WERI-Rb-1 (cell line): ENCODE measurements at regions not wholly inside any gene's neighbourhood (a gene's known extent, or its start where the extent isn't known, plus 50 kb on each side); places are given as distances from the start of the nearest gene placed in this dataset.

ENCODE experiments used
- DNase-seq: peaks from one replicate; pipeline ENCODE4 v3.0.0-alpha.2; 2020
- H3K27ac ChIP-seq: fragments of 250-450 bp; sonication (Bioruptor Pico); 2 replicates; pipeline ENCODE4 v1.5.1; 2020; ENCODE audit warnings: mild to moderate bottlenecking, moderate library complexity
- H3K27me3 ChIP-seq: fragments of 250-450 bp; sonication (Bioruptor Pico); 2 replicates; pipeline ENCODE4 v1.5.1; 2021; ENCODE audit warnings: mild to moderate bottlenecking, low read depth, moderate library complexity; ENCODE audit not compliant: insufficient read depth, severe bottlenecking
- H3K36me3 ChIP-seq: fragments of 250-450 bp; sonication (Bioruptor Pico); 2 replicates; pipeline ENCODE4 v1.5.1; 2020; ENCODE audit warnings: mild to moderate bottlenecking, moderate library complexity
- H3K4me3 ChIP-seq: 2 replicates; pipeline ENCODE4 v1.5.1; 2011; ENCODE audit warnings: low read depth, mild to moderate bottlenecking, control low read depth, low read length
- H3K9me3 ChIP-seq: fragments of 250-450 bp; sonication (Bioruptor Pico); 2 replicates; pipeline ENCODE4 v1.5.1; 2021; ENCODE audit warnings: mild to moderate bottlenecking, moderate library complexity; ENCODE audit not compliant: severe bottlenecking
- TF ChIP-seq, protein P1 (sequence below): IDR thresholded peaks from 2 replicates; pipeline ENCODE4 v1.5.1; 2011; ENCODE audit warnings: low read depth, mild to moderate bottlenecking, control low read depth, inconsistent platforms, low read length

DNA sequence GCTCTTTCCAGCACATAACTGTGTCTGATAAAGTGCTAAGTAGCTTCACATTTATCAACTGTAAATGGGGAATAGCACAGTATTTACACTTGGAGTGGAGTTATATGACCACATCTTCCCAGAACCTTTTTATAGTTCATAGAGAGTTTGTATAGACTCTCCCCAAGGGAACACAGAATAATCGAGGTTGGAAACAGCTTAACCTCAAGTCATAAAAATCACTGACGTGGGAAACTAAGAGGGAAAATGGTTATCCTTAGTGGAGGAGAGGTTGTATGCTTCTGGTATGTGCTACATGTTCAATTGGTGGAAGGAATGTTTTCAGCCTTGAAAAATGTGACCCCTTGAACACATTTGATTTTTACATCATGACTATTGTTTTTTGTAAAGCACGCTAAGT is 167.9 kb upstream of the KIAA1217 start:
- TF ChIP-seq, protein P1, sequence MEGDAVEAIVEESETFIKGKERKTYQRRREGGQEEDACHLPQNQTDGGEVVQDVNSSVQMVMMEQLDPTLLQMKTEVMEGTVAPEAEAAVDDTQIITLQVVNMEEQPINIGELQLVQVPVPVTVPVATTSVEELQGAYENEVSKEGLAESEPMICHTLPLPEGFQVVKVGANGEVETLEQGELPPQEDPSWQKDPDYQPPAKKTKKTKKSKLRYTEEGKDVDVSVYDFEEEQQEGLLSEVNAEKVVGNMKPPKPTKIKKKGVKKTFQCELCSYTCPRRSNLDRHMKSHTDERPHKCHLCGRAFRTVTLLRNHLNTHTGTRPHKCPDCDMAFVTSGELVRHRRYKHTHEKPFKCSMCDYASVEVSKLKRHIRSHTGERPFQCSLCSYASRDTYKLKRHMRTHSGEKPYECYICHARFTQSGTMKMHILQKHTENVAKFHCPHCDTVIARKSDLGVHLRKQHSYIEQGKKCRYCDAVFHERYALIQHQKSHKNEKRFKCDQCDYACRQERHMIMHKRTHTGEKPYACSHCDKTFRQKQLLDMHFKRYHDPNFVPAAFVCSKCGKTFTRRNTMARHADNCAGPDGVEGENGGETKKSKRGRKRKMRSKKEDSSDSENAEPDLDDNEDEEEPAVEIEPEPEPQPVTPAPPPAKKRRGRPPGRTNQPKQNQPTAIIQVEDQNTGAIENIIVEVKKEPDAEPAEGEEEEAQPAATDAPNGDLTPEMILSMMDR = no peak
- Histone ChIP-seq H3K27ac (no peak overlapping the region), H3K27me3 (no peaks in the 10 kb centered on the region), H3K4me3 (no peak overlapping the region), H3K9me3 (no peaks in the 10 kb centered on the region), H3K36me3 (no peaks in the 10 kb centered on the region)
- DNase-seq = no peak

DNA sequence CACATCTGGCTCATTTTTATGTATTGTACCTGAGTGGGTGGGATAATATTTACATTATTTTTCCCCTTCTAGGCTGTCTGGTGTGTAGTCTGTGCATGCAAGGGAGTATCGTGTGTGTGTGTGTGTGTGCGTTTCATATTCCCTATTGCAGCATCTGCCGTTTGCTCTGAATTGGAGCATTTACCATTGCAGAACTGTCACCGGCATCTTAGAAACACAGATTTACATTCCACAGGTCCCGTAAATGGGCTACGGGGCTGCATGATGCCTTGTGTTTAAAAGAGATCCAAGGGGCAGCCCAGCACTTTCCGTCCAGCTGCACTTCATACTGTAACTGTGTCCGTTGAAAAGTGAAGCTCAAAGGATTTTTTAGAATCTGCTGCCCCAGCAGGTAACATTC is 167.1 kb upstream of the KIAA1217 start:
- no peaks in the 10 kb centered on the region for H3K36me3 ChIP-seq
- TF ChIP-seq, protein P1 = no peak
- no peaks in the 10 kb centered on the region for H3K27me3 ChIP-seq

DNA sequence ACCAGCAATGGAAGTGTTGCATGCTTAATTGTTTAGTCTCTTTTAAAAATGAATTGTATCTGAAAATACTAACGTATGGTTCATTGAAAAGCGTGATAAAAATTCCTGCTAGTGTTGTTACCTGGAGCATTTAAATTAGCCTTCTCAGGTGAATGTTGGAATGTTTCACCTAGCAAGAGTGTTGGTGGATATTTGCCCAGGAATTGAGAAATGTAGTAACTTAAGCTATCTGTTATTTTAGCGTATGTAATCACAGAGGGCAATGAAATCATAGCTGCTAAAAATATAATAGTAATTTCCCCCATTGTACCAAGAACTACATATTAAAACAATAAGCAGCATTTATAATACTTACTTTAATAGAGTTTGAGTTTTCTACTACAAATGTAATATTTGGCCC is 166.1 kb upstream of the KIAA1217 start:
- no peak overlapping the region for H3K4me3 ChIP-seq
- H3K9me3 ChIP-seq = no peaks in the 10 kb centered on the region
- no peaks in the 10 kb centered on the region for H3K27me3 ChIP-seq
- H3K27ac ChIP-seq = no peak overlapping the region
- TF ChIP-seq, protein P1 = no peak
- no peak for DNase-seq
- H3K36me3 ChIP-seq = no peaks in the 10 kb centered on the region

More for the DNA sequence above, 167.1 kb upstream of the KIAA1217 start:
- H3K9me3 ChIP-seq = no peaks in the 10 kb centered on the region
- no peak overlapping the region for H3K4me3 ChIP-seq
- no peak for DNase-seq
- H3K27ac ChIP-seq = no peak overlapping the region

DNA sequence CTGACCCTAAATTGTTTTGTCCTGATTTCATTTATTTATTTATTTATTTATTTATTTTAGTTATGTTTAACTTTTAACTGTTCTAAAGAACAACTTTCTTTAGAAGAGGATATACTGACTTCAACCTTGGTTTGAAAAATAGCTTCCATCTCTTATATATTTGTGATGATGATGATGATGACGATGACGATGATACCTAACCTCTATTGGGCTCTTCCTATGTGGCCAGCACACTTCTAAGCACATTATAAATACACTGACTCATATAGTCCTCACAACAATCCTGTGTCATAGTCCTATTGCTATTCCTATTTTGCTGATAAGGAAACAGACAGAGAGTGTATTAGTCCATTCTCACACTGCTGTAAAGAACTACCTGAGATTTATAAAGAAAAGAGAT is 162.9 kb upstream of the KIAA1217 start:
- no peak overlapping the region for H3K4me3 ChIP-seq
- no peak for DNase-seq
- TF ChIP-seq, protein P1 = no peak
- no peak overlapping the region for H3K27ac ChIP-seq
- no peaks in the 10 kb centered on the region for H3K9me3 ChIP-seq
- no peaks in the 10 kb centered on the region for H3K27me3 ChIP-seq
- no peaks in the 10 kb centered on the region for H3K36me3 ChIP-seq

DNA sequence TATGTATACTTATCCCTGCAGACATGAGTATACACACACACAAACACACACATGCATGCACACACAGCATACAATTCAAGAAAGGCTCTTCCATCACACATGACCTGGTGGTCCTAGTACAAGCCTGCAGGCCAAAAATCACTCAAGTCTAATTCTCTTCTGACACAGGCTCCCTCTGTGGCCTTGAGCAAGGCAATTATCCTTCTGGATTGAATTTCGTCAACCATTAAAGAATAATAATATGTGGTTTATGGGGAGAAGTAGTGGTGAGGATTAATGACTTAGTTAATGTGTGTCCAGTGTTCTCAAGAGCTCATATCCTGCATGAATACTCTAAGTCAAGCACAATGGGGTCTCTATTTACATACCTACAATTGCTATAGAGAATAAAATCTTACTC is 161.8 kb upstream of the KIAA1217 start:
- Histone ChIP-seq H3K4me3 (no peak overlapping the region), H3K27ac (no peak overlapping the region), H3K9me3 (no peaks in the 10 kb centered on the region), H3K27me3 (no peaks in the 10 kb centered on the region), H3K36me3 (no peaks in the 10 kb centered on the region)
- TF ChIP-seq, protein P1 = no peak
- no peak for DNase-seq

DNA sequence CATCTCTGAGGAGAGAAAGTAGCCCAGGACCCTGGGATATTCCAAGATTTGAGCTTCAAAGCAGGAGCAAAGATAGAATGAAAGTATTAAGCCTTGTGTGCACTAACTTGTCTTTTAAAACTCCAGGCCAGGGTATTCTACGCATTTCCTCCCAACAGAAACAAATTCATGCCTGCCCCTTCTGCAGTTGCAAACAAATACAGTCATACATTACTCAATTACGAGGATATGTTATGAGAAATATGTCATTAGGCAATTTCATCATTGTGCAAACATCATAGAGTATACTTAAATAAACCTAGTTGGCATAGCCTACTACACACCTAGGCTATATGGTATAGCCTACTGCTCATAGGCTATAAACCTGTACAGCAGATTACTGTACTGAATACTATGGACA is 154.5 kb upstream of the KIAA1217 start:
- no peak for DNase-seq
- TF ChIP-seq, protein P1 = no peak
- Histone ChIP-seq H3K27me3 (no peaks in the 10 kb centered on the region), H3K4me3 (no peak overlapping the region), H3K9me3 (no peaks in the 10 kb centered on the region), H3K36me3 (no peaks in the 10 kb centered on the region), H3K27ac (no peak overlapping the region)
